Activated CD8-positive, alpha-beta memory T cell treated with anti-CD3 and anti-CD28 coated beads, Interleukin-2, amount 50 U/mL, for 24 hours (primary cell): ENCODE measurements at regions not wholly inside any gene's neighbourhood (a gene's known extent, or its start where the extent isn't known, plus 50 kb on each side); places are given as distances from the start of the nearest gene placed in this dataset.

Experiments used
- DNase-seq: peaks from one replicate; pipeline ENCODE4 v3.0.0-alpha.2; 2020; ENCODE audit errors: extremely low read depth

- DNase-seq, result no peak
Measured at GRCh38 chr1:10897321-10897980, 101.0 kb upstream of the CASZ1 start.

GRCh38 chr1:10897981-10898728 is 101.7 kb upstream of the CASZ1 start:
- DNase-seq, result no peak

- DNase-seq, result no peak
Measured at GRCh38 chr1:10898921-10899320, 102.5 kb upstream of the CASZ1 start.

- DNase-seq, result no peak
Measured at GRCh38 chr1:10899490-10900250, 103.2 kb upstream of the CASZ1 start.

- no peak for DNase-seq
Measured at GRCh38 chr1:10900251-10900651, 103.8 kb upstream of the CASZ1 start.

GRCh38 chr1:10900691-10901090 is 104.2 kb upstream of the CASZ1 start:
- no peak for DNase-seq

- DNase-seq, result no peak
Measured at GRCh38 chr1:10901091-10901890, 104.8 kb upstream of the CASZ1 start.

GRCh38 chr1:10901891-10902805 is 105.7 kb upstream of the CASZ1 start:
- DNase-seq, result no peak

GRCh38 chr1:10903421-10903820 is 107.0 kb upstream of the CASZ1 start:
- DNase-seq, result no peak

GRCh38 chr1:10903821-10904220 is 107.4 kb upstream of the CASZ1 start:
- DNase-seq, result no peak

GRCh38 chr1:10904396-10905358 is 107.8 kb upstream of the TARDBP start:
- DNase-seq, result no peak

GRCh38 chr1:10905841-10906655 is 106.4 kb upstream of the TARDBP start:
- DNase-seq, result no peak

- DNase-seq, result no peak
Measured at GRCh38 chr1:10906866-10907519, 105.5 kb upstream of the TARDBP start.

- no peak for DNase-seq
Measured at GRCh38 chr1:10908266-10908665, 104.2 kb upstream of the TARDBP start.

- DNase-seq, result peak; percentile 54
Measured at GRCh38 chr1:10909697-10910680, 102.5 kb upstream of the TARDBP start.

- DNase-seq, result no peak
Measured at GRCh38 chr1:10910681-10911489, 101.6 kb upstream of the TARDBP start.
